Activated T-helper 17 cell treated with anti-CD3 and anti-CD28 coated beads, Interleukin-2, amount 50 U/mL, for 72 hours (primary cell): ENCODE measurements at regions not wholly inside any gene's neighbourhood (a gene's known extent, or its start where the extent isn't known, plus 50 kb on each side); places are given as distances from the start of the nearest gene placed in this dataset.
"Not testable (repeated sequence)": the region's sequence is repeated elsewhere in the genome, so short reads cannot be mapped to it uniquely, and the experiment has no call there.

ENCODE experiments used
- ATAC-seq: fragments of 150-1000 bp; cut with Tn5 transposase; replicated peaks from 2 replicates; pipeline ENCODE4 v1.10.0; 2021; ENCODE audit warnings: mild to moderate bottlenecking, moderate library complexity
- H3K27ac Mint-ChIP-seq: one replicate; pipeline ENCODE4 v1.8.0; 2022; ENCODE audit warnings: mixed read lengths
- H3K27me3 Mint-ChIP-seq: one replicate; pipeline ENCODE4 v1.8.0; 2022; ENCODE audit warnings: mixed read lengths
- H3K36me3 Mint-ChIP-seq: one replicate; pipeline ENCODE4 v1.8.0; 2022; ENCODE audit warnings: low read depth, mild to moderate bottlenecking, mixed read lengths
- H3K4me1 Mint-ChIP-seq: one replicate; pipeline ENCODE4 v1.8.0; 2022; ENCODE audit warnings: mixed read lengths
- H3K4me3 Mint-ChIP-seq: one replicate; pipeline ENCODE4 v1.8.0; 2022; ENCODE audit warnings: mild to moderate bottlenecking, mixed read lengths
- H3K9me3 Mint-ChIP-seq: one replicate; pipeline ENCODE4 v1.8.0; 2022; ENCODE audit warnings: mixed read lengths

- ATAC-seq, result no peak
Measured at GRCh38 chr4:66956852-66957251, 588.5 kb downstream of the CENPC start.

GRCh38 chr4:66956426-66956825 lies 588.9 kb downstream of the CENPC start:
- no peak overlapping the region for H3K27ac Mint-ChIP-seq
- no peak for ATAC-seq
- peaks cover 14% of the 10 kb centered on the region for H3K9me3 Mint-ChIP-seq
- no peaks in the 10 kb centered on the region for H3K36me3 Mint-ChIP-seq
- no peak overlapping the region for H3K4me3 Mint-ChIP-seq
- H3K27me3 Mint-ChIP-seq, result no peaks in the 10 kb centered on the region
- H3K4me1 Mint-ChIP-seq, result no peaks in the 10 kb centered on the region

More at GRCh38 chr4:66956852-66957251, 588.5 kb downstream of the CENPC start:
- H3K36me3 Mint-ChIP-seq, result no peaks in the 10 kb centered on the region
- peaks cover 10% of the 10 kb centered on the region for H3K9me3 Mint-ChIP-seq
- H3K4me3 Mint-ChIP-seq, result no peak overlapping the region
- no peak overlapping the region for H3K27ac Mint-ChIP-seq
- no peaks in the 10 kb centered on the region for H3K4me1 Mint-ChIP-seq
- no peaks in the 10 kb centered on the region for H3K27me3 Mint-ChIP-seq

- no peaks in the 10 kb centered on the region for H3K27me3 Mint-ChIP-seq
- H3K36me3 Mint-ChIP-seq, result no peaks in the 10 kb centered on the region
- no peaks in the 10 kb centered on the region for H3K4me1 Mint-ChIP-seq
- ATAC-seq, result no peak
- H3K27ac Mint-ChIP-seq, result no peak overlapping the region
- no peak overlapping the region for H3K4me3 Mint-ChIP-seq
- H3K9me3 Mint-ChIP-seq, result peaks cover 12% of the 10 kb centered on the region
Measured at GRCh38 chr4:66955784-66956183, 589.5 kb downstream of the CENPC start.

DNA sequence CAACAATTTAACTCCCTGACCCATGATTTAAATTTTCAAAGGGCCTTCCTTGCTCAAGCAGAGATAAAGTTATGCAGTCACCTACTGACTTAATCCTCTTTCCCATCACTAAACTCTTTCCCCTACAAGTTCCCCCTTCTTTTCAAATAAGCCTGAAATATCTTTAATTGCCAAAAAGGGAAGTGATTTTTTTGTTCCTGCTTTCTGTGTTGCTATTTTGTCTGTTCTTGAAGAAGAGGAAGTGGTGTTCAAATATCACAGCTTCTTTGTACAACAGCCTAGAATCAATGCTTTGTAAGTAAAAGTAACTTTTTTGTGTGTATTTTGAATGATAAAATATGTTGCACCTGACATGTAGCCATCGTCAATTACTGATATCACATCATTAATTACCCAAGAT lies 595.9 kb downstream of the CENPC start:
- Mint-ChIP-seq H3K27ac (no peak overlapping the region), H3K9me3 (peaks cover 11% of the 10 kb centered on the region)

DNA sequence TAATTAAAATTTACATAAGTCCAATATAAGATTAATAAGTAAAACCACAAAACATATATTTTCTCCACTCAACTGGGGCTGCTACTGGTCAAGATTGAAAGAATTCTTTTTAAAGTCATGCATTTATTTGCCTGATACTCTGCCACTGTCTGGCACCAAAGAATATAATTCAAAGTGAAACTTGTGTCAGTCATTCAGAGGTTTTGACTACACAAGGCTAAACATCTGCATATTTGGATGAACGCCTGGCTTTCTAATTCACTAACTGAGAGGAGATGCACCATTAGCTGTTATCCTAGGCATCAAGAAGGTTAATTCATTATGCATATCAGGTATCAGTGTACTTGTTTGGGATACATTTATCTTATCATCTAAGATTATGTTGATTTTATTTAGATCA lies 598.5 kb downstream of the CENPC start:
- ATAC-seq, result no peak
- Mint-ChIP-seq H3K4me3 (no peak overlapping the region), H3K4me1 (no peaks in the 10 kb centered on the region), H3K27me3 (no peaks in the 10 kb centered on the region), H3K9me3 (peaks cover 15% of the 10 kb centered on the region), H3K36me3 (no peaks in the 10 kb centered on the region), H3K27ac (no peak overlapping the region)

More for the DNA sequence above, 595.9 kb downstream of the CENPC start:
- no peak for ATAC-seq
- no peaks in the 10 kb centered on the region for H3K27me3 Mint-ChIP-seq
- H3K4me1 Mint-ChIP-seq, result no peaks in the 10 kb centered on the region
- no peaks in the 10 kb centered on the region for H3K36me3 Mint-ChIP-seq
- H3K4me3 Mint-ChIP-seq, result no peak overlapping the region

- no peaks in the 10 kb centered on the region for H3K36me3 Mint-ChIP-seq
- no peak overlapping the region for H3K27ac Mint-ChIP-seq
- no peak for ATAC-seq
- H3K4me3 Mint-ChIP-seq, result no peak overlapping the region
- H3K27me3 Mint-ChIP-seq, result no peaks in the 10 kb centered on the region
- H3K9me3 Mint-ChIP-seq, result peaks cover 15% of the 10 kb centered on the region
- no peaks in the 10 kb centered on the region for H3K4me1 Mint-ChIP-seq
Measured at GRCh38 chr4:66943112-66943511, 602.2 kb downstream of the CENPC start.

- H3K36me3 Mint-ChIP-seq, ATAC-seq, H3K9me3 Mint-ChIP-seq, H3K4me3 Mint-ChIP-seq, H3K27ac Mint-ChIP-seq, H3K4me1 Mint-ChIP-seq, H3K27me3 Mint-ChIP-seq: not testable (repeated sequence)
Measured at GRCh38 chr4:66931981-66932380, 613.3 kb downstream of the CENPC start.

DNA sequence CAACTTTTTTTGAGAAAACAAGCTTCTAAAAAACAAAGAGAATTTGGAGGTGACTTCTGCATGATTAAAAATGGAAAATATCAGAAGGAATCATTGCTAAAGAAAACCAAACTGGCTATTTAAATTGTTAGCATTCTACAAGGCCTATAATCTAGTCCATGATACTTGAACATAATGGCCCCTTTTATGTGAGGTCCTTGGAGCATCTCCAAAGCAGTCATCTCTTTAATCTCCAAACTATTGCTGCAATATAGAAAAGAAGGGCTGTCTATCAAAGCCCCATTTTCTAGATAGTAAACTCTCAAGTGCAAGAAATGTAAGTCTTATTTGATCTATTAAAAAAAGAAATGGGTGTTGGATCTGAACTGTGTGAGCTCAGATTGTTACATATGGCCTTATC lies 615.1 kb downstream of the CENPC start:
- Mint-ChIP-seq H3K4me1 (no peaks in the 10 kb centered on the region), H3K9me3 (peaks cover 4% of the 10 kb centered on the region), H3K27ac (no peak overlapping the region), H3K4me3 (no peak overlapping the region), H3K27me3 (no peaks in the 10 kb centered on the region), H3K36me3 (no peaks in the 10 kb centered on the region)
- ATAC-seq, result no peak

- no peak overlapping the region for H3K27ac Mint-ChIP-seq
- no peak for ATAC-seq
- no peaks in the 10 kb centered on the region for H3K4me1 Mint-ChIP-seq
- no peak overlapping the region for H3K4me3 Mint-ChIP-seq
- H3K36me3 Mint-ChIP-seq, result no peaks in the 10 kb centered on the region
- no peaks in the 10 kb centered on the region for H3K27me3 Mint-ChIP-seq
- H3K9me3 Mint-ChIP-seq, result peaks cover 4% of the 10 kb centered on the region
Measured at GRCh38 chr4:66929748-66930147, 615.6 kb downstream of the CENPC start.

DNA sequence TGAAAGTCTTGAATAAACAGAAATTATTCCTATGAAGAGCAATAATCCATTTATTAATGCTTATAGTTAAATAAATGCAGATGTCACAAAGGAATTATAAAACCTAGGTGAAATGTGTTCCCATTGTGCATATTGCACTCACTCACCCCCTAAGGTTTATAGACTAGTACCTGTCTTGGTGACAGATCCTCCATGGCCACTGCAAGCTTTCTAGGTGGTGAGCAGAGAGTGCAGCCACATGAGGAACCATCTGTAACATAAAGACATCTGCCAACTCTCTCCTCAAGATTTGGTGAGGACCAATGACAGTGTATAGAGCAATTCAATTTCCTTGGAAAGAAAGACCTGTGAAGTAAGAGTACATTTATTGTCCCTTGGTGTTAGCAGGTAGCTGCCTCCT lies 616.4 kb downstream of the CENPC start:
- not testable (repeated sequence) for H3K27ac Mint-ChIP-seq, H3K4me1 Mint-ChIP-seq, ATAC-seq, H3K4me3 Mint-ChIP-seq, H3K27me3 Mint-ChIP-seq, H3K9me3 Mint-ChIP-seq, H3K36me3 Mint-ChIP-seq

- ATAC-seq, result no peak
- no peaks in the 10 kb centered on the region for H3K4me1 Mint-ChIP-seq
Measured at GRCh38 chr4:66927937-66928336, 617.4 kb downstream of the CENPC start.

DNA sequence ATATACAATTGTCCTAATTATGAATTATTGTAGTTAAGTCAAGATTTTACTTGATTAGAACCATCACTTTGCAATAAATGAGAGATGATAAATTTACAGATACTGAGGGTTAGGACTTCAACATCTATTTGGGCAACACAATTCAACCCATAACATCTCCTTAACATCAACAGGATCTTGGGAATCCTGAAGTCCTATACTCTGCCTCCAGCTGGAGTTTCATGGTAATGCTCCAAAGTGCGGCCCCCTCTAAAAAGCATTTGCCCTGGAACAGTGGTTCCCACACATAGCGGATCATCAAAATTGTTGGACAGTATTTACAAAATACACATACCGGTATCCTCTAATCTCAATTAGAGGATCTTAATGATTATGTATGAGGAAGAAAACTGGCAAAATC lies 618.6 kb downstream of the CENPC start:
- H3K27me3 Mint-ChIP-seq, result no peaks in the 10 kb centered on the region

More at GRCh38 chr4:66927937-66928336, 617.4 kb downstream of the CENPC start:
- Mint-ChIP-seq H3K4me3 (no peak overlapping the region), H3K9me3 (peaks cover 4% of the 10 kb centered on the region), H3K27ac (no peak overlapping the region), H3K36me3 (no peaks in the 10 kb centered on the region), H3K27me3 (no peaks in the 10 kb centered on the region)

GRCh38 chr4:66923081-66923865 lies 622.0 kb downstream of the CENPC start:
- Mint-ChIP-seq H3K4me1 (no peaks in the 10 kb centered on the region), H3K27me3 (no peaks in the 10 kb centered on the region), H3K9me3 (peaks cover 10% of the 10 kb centered on the region), H3K4me3 (no peak overlapping the region), H3K36me3 (no peaks in the 10 kb centered on the region), H3K27ac (no peak overlapping the region)
- ATAC-seq, result no peak

More for the DNA sequence above, 618.6 kb downstream of the CENPC start:
- no peaks in the 10 kb centered on the region for H3K36me3 Mint-ChIP-seq
- H3K27ac Mint-ChIP-seq, result no peak overlapping the region
- H3K4me1 Mint-ChIP-seq, result no peaks in the 10 kb centered on the region
- peaks cover 7% of the 10 kb centered on the region for H3K9me3 Mint-ChIP-seq
- no peak for ATAC-seq
- no peak overlapping the region for H3K4me3 Mint-ChIP-seq

DNA sequence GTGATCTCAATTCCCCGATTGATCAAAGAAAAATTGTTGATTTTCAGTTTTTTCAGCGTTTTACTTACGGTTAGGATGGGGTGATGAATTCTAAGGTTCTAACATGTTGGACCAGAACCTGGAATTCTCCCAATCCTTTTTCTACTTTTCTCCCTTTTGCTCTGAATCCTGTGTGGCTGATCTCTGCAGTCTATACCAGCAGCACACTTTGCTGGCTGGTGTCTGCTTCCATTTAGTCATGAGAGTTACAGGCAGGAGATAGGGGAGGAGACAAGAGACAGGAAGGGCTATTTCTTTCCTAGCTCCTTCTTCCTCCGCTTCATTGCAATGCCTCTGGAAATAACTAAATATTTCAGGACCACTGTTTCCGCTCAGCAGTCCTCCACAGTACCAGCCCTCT lies 623.9 kb downstream of the CENPC start:
- Mint-ChIP-seq H3K27ac (no peak overlapping the region), H3K36me3 (no peaks in the 10 kb centered on the region), H3K4me1 (no peaks in the 10 kb centered on the region), H3K27me3 (no peaks in the 10 kb centered on the region), H3K9me3 (peaks cover 10% of the 10 kb centered on the region), H3K4me3 (no peak overlapping the region)
- ATAC-seq, result no peak

GRCh38 chr4:66920514-66920913 lies 624.8 kb downstream of the CENPC start:
- Mint-ChIP-seq H3K36me3 (no peaks in the 10 kb centered on the region), H3K9me3 (peaks cover 16% of the 10 kb centered on the region), H3K27me3 (no peaks in the 10 kb centered on the region), H3K27ac (no peak overlapping the region), H3K4me1 (no peaks in the 10 kb centered on the region), H3K4me3 (no peak overlapping the region)
- no peak for ATAC-seq
